Occipital lobe (tissue), 1 donor: ENCODE measurements at regions not wholly inside any gene's neighbourhood (a gene's known extent, or its start where the extent isn't known, plus 50 kb on each side); places are given as distances from the start of the nearest gene placed in this dataset.

Source experiments
- DNase-seq: peaks from one replicate; lab custom pipeline; 2025; lab: John Stamatoyannopoulos, UW

DNA sequence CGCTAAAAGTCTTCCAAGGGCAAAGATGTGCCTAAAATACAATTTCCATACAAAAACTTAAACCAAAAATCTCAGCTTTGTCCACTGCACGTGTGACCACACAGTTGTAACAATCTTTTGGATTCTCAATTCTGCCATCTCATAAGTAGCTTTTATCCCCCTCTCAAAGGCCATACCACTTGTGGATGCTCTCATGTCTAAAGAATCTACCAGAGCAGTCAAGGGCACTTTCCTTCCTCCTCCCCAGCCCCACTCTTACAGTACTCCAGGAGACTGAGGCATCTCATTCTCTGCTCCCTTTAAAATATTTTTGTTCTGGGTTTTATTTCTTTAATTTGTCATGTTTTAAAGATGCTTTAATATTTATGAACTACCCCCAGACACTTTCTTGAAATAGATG is 102.3 kb upstream of the PFN2 start:
- DNase-seq: no peak

- DNase-seq: no peak
These were observed 101.9 kb upstream of the PFN2 start for GRCh38 chr3:150072576-150072975.

- no peak for DNase-seq
These were observed 99.6 kb upstream of the PFN2 start for GRCh38 chr3:150070271-150070670.

DNA sequence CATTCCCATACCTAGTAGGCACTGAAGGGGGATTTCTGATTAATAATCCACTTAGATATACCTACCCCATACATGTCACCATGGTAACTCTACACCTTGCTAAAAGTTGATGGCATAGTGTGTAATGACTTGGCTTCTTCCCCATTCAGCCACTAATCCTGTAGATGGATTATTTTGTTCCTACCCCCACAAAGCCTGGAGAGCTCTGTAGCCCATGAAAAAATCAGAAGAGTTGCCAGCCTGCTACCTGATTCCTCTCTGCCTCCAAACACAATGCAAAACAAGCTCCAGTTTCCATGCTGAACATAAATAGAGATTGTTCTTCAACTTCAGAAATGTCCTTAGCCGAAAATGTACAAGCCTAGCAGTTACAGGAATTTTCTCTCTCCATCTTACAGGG is 98.9 kb upstream of the PFN2 start:
- no peak for DNase-seq

DNA sequence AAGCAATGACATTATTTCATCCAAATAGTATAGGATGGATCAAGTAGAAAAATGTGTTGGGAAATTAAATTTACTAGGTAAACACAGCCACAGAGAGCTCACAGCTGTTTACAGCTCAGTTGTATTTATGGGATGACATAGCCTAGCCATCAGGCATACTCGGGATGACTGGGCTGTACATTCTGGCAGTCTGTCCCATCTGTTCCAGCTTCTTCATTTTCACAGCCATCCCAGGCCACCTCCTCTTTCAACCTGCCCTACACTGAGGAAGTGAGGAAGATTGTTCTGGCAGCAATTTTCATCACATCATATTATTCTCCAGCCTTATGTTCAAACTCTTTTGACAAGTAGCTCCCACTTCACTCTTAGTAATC is 98.4 kb upstream of the PFN2 start:
- DNase-seq: no peak

DNA sequence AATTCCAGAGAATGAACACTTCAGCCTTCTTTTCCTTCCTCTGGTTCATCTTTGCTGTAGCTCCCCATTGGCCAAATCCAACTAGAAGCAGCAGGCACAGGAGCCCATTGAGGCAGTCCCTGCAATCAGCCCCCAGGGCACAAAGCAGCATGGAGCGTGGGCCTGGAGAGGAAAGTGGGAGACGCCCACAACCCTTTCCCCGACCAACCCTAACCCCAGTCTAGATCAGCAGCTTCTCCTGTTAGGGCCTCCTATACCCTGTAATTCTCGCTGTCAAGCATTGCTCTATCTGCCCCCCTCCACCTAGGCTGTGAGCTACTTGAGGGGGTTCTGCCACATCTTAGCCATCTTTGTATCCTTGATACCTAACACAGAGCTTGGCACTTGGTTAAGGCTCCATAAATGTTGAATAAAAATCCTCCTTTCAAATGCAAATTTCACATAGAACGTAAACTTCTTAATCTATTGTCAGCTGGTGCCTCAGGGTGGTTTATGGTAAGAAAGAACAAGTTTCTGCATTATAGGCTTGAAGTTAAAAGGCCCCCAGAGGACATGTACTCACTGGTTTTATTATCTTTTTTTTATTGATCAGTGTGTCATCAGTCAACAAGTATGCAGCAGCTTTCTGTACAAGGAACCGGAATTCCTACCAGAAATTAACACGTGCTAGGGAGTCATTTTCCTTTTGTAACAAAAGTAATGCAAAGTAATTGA is 97.9 kb upstream of the PFN2 start:
- no peak for DNase-seq

- no peak for DNase-seq
These were observed 96.9 kb upstream of the PFN2 start for GRCh38 chr3:150067561-150067960.

GRCh38 chr3:150064971-150065370 is 94.3 kb upstream of the PFN2 start:
- DNase-seq: no peak

DNA sequence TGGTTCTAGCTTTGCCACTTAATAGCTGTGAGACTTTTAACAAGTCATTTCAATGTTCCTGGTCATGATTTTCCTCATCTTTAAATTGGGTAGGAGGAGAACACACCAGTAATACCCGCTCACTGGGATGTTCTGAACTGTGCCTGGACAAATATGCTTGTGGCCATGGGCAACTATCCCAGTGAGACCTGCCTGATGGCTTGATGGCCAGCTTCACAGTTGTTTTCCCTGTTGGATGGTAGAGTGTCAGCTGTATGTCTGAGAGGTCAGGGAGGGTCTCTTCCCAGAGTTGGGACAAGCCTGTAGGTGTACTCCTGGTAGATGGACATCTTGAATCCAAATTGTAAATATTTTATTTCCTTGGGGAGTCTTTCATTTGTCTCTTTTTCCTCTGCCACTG is 92.5 kb upstream of the PFN2 start:
- no peak for DNase-seq

GRCh38 chr3:150062492-150062891 is 91.8 kb upstream of the PFN2 start:
- no peak for DNase-seq

- DNase-seq: no peak
These were observed 90.8 kb upstream of the PFN2 start for GRCh38 chr3:150061288-150062024.

- DNase-seq: no peak
These were observed 89.0 kb upstream of the PFN2 start for GRCh38 chr3:150059729-150060128.

DNA sequence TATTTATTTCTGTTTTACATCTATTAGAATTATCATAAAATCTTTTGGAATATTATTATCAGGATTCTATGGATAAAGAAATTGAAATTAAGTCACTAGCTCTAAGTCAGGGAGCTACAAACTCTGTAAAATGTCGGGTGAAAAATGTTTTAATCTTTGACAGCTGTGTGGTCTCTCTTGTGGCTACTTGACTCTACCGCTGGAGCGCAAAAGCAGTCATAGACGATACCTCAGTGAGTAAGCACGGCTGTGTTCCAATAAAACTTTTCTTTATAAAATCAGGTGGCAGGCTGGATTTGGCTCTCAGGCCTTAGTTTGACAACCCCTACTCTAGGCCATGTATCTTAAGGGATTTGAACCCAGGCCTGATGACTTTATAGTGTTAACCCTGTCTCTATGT is 88.5 kb upstream of the PFN2 start:
- no peak for DNase-seq

DNA sequence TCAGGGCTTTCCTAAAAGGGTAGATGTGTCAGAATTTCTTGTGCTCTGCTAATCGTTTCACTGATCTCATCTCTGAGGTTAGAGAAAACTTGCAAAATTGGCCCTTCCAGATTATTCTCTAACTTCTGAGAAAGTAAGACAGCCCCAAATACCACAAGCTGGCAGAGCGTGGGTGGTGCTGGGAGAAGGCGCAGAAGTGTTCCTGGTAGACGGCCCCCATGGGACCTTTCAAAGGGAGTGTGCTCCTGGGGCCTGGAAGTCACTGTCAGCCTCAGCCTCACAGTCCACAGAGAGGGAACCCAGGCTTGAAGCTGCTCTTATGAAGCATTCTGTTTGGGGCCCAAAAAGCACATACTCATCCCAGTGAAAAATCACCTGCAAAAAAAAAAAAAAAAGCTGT is 86.5 kb upstream of the PFN2 start:
- no peak for DNase-seq

- no peak for DNase-seq
These were observed 84.6 kb upstream of the PFN2 start for GRCh38 chr3:150055332-150055731.

DNA sequence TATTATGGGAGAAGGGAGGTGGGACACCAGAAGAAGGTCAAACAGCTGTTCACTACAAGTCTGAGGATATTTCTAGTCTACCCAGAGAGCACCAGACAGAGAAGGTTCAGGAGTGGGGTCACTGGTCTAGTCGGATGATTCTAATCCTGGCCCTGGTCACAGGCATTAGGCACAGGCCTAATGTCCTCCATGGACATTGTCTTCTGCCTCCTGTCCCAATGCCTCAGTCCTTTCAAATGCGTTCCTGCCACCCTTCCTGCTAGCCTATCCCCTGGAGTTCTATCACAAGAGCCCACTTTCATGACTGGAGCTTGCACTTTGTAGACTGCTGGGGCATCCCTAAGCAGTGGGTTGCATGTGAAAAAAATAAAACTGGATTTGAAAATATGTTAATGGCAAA is 83.9 kb upstream of the PFN2 start:
- no peak for DNase-seq

DNA sequence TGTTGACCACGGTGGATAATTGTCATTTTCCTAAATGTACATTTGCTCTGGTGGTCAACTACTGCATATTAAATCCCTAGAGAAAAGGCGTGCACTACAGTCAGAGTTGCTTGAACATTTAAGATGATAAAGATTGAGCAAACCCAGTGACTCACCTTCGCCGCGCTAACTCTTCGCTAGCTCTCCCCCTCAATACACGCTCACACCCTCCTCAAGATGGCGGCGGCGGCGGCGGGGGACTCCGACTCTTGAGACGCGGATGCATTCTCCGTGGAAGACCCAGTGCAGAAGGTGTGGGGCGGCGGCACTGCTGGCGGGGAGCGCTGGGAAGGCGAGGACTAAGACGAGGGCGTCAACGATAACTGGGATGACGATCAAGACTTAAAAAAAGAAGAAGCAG is 79.8 kb upstream of the PFN2 start:
- DNase-seq: no peak

DNA sequence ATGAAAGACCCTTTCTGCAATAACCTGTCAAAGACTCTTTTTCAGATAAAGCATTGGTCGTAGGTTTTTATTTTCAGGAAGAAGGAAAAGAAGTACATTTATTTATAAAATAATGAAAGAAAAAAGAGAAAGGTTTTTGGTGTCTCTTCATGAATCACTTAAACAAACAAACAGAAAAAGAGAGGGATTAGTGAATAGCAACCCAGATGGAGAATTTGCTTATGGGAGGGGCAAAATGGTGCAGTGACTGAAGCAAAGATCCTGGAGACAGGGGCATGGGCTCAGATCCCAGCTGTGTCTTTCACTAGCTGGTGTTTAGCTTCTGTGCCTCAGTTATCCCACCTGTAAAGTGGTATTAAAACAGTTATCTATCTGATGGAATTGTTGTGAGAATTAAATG is 78.6 kb upstream of the PFN2 start:
- no peak for DNase-seq

DNA sequence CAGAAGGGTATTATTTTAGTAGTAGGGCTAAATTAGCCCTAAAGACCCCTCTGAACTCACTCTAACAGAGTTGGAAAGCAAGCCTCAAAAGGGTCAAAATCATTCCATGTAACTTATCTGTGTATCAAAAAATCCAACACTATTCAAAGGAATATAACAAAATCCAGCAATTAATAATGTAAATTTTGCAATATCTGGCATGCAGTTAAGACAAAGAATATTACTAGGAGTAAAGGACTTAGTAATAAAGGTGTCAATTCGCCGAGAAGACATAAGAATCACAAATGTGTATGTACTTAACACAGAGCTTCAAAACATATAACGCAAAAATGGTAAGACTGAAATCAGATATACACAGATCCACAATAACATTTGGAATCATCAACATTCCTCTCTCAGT is 71.2 kb upstream of the PFN2 start:
- DNase-seq: no peak

- DNase-seq: no peak
These were observed 69.4 kb upstream of the PFN2 start for GRCh38 chr3:150040097-150040496.

DNA sequence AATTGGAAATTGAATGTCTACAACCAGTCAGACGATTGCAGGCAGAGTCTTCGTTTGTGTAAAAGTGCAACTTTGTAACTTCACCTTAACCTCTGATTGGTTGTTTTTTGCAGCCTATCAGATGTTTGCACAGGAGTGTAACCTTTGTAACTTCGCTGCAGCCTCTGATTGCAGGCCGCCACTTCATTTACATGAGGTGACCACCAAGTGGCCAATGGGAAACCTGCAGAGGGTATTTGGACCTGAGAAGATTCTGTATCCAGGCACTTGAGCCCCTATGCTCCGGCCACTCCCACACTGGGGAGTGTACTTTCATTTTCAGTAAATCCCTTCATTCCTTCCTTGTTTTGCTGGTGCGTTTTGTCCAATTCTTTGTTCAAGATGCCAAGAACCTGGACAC is 68.1 kb upstream of the PFN2 start:
- DNase-seq: no peak

DNA sequence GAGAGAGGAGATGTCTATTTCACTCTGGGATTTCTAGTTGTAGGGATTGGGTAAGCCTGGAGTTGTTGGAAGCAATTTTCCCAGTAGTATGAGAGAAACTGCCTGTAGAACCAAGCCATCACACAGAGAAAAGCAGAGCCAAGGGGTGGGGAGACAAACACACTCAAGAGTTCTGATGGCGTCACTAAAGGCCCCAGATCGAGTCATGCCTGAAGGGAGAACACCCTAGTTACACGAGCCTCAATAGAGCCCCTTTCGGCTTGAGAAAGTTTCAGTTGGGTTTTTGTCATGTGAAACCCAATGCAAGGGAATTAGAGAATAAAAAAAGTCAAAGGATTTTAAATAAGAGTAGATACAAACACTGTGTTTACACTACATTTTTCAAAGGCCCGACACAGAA is 66.1 kb upstream of the PFN2 start:
- no peak for DNase-seq

DNA sequence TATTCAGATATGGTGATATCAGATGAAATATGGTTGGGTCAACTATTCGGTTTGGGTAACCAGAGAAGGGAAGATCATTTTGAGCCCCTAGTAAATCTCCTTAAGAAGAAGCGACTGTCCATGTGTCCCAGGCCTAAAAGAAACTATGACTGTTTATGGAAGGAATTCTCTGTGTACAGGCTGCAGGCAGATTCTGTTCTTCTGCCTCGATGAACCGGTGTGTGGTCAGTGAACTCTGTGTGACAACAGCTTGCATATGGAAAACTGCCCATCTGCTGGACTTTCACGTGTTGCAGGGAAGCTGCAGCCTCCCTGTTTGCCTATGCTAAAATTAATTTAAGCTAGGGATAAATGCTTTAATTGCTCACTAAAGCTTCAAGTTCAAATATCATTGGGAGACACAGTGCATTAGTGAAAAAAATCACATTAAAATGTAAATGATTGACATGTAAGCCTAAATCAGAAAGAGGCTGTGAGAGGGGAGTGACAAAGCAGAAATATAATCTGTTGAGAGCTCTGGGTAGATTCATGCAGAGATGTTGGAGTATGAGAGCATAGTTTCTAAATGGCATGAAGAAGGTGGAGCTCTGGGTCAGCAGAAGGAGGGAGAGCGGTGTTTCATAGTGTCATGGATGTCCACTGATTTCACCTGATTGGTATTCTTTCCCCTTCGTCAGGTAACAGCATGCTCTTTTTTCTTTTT is 65.4 kb upstream of the PFN2 start:
- no peak for DNase-seq
